OCI-LY7 (cell line): ENCODE measurements at regions not wholly inside any gene's neighbourhood (a gene's known extent, or its start where the extent isn't known, plus 50 kb on each side); places are given as distances from the start of the nearest gene placed in this dataset.

Experiments
- BruUV-seq: library from RNA; stranded (reverse); fragments of 400-500 nt; replicated peaks from 2 replicates; lab custom pipeline; 2021; lab: Mats Ljungman, UMichigan
- CTCF ChIA-PET: fragments of 300-600 bp; sonication (Branson Sonifier 250); formaldehyde crosslinking; loops from one replicate; lab custom pipeline; 2022; ENCODE audit warnings: antibody characterized with exemption; ENCODE audit not compliant: unreplicated experiment; lab: Charles Lee
- POLR2A ChIA-PET: fragments of 300-600 bp; sonication (Branson Sonifier 250); formaldehyde crosslinking; loops from one replicate; lab custom pipeline; 2022; ENCODE audit warnings: antibody characterized with exemption; lab: Charles Lee
- DNase-seq: peaks from one replicate; pipeline ENCODE4 v3.0.0-alpha.2; 2015; ENCODE audit warnings: low spot score
- H2AFZ ChIP-seq: fragments of 200-600 bp; sonication (generic), shearing (Covaris generic); 2 replicates; pipeline ENCODE4 v1.6.1; 2014; ENCODE audit warnings: mild to moderate bottlenecking, antibody characterized with exemption, low read length, moderate library complexity
- H3K27ac ChIP-seq: fragments of 200-600 bp; sonication (generic); 2 replicates; pipeline ENCODE4 v1.5.1; 2014; ENCODE audit warnings: mixed run types, low read depth, mild to moderate bottlenecking, moderate library complexity, low read length, inconsistent platforms; ENCODE audit not compliant: poor library complexity, severe bottlenecking
- H3K36me3 ChIP-seq: fragments of 200-600 bp; sonication (generic); 2 replicates; pipeline ENCODE4 v1.6.1; 2014; ENCODE audit warnings: mild to moderate bottlenecking, antibody characterized with exemption, low read length, moderate library complexity, mixed read lengths; ENCODE audit not compliant: insufficient read depth
- H3K4me1 ChIP-seq: fragments of 200-600 bp; sonication (generic); 2 replicates; pipeline ENCODE4 v1.5.1; 2014; ENCODE audit warnings: mild to moderate bottlenecking, low read length; ENCODE audit not compliant: insufficient read depth, poor library complexity, severe bottlenecking
- H3K4me2 ChIP-seq: fragments of 200-600 bp; sonication (generic); 2 replicates; pipeline ENCODE4 v1.6.1; 2014; ENCODE audit warnings: mild to moderate bottlenecking, low read length
- H3K4me3 ChIP-seq: fragments of 200-600 bp; sonication (generic); 2 replicates; pipeline ENCODE4 v1.5.1; 2014; ENCODE audit warnings: mild to moderate bottlenecking, low read depth, low read length; ENCODE audit not compliant: poor library complexity, severe bottlenecking
- H3K79me2 ChIP-seq: fragments of 200-600 bp; sonication (generic); 2 replicates; pipeline ENCODE4 v1.6.1; 2016; ENCODE audit warnings: low read depth, mild to moderate bottlenecking, low read length, moderate library complexity, mixed read lengths; ENCODE audit not compliant: insufficient read depth
- H3K9me2 ChIP-seq: fragments of 200-600 bp; sonication (generic); 2 replicates; pipeline ENCODE4 v1.6.1; 2016; ENCODE audit warnings: mild to moderate bottlenecking, low read length, mixed read lengths; ENCODE audit not compliant: insufficient read depth
- H3K9me3 ChIP-seq: fragments of 200-600 bp; sonication (generic); 2 replicates; pipeline ENCODE4 v1.6.1; 2014; ENCODE audit warnings: mild to moderate bottlenecking, mixed run types, low read length, mixed read lengths
- H4K20me1 ChIP-seq: fragments of 200-600 bp; sonication (generic); 2 replicates; pipeline ENCODE4 v1.6.1; 2014; ENCODE audit warnings: mild to moderate bottlenecking, antibody characterized with exemption, low read length, moderate library complexity, mixed read lengths; ENCODE audit not compliant: insufficient read depth
- CTCF ChIP-seq: fragments of 200-600 bp; sonication (generic); conservative IDR thresholded peaks from 2 replicates; pipeline ENCODE4 v1.5.1; 2014; ENCODE audit warnings: mild to moderate bottlenecking, antibody characterized with exemption, low read length, moderate library complexity, mixed read lengths
- EZH2phosphoT487 ChIP-seq: fragments of 200-600 bp; sonication (generic); IDR thresholded peaks from 2 replicates; pipeline ENCODE4 v1.6.1; 2018; ENCODE audit warnings: low read depth, borderline replicate concordance, mild to moderate bottlenecking, mixed run types, antibody characterized with exemption, low read length, moderate library complexity, mixed read lengths
- intact Hi-C: fragments of 100-400 bp; cut with micrococcal nuclease; formaldehyde crosslinking; loops from one replicate; pipeline ENCODE4 v1.10.0; 2022; ENCODE audit not compliant: unreplicated experiment

GRCh38 chr13:76632401-76633044, 253.7 kb downstream of the KCTD12 start:
- ChIA-PET POLR2A (interaction anchor here (0.7 kb wide), 1 partner anchor 11 kb away, joined by 4 read pairs; no protein-coding TSS in a partner anchor), CTCF (no interaction called here)
- no peak overlapping the region for H2AFZ ChIP-seq
- no peak overlapping the region for H3K27ac ChIP-seq
- BruUV-seq: no TSS peak
- intact Hi-C loops: no loop called here
- no peaks in the 10 kb centered on the region for H3K9me3 ChIP-seq
- TF ChIP-seq CTCF (no peak), EZH2phosphoT487 (no peak)
- H3K4me2 ChIP-seq: no peak overlapping the region
- no peaks in the 10 kb centered on the region for H3K79me2 ChIP-seq
- no peaks in the 10 kb centered on the region for H3K36me3 ChIP-seq
- H3K9me2 ChIP-seq: no peaks in the 10 kb centered on the region
- DNase-seq: no peak
- H4K20me1 ChIP-seq: no peaks in the 10 kb centered on the region
- H3K4me3 ChIP-seq: no peak overlapping the region
- no peaks in the 10 kb centered on the region for H3K4me1 ChIP-seq

- intact Hi-C loops: no loop called here
- BruUV-seq: no TSS peak
- H3K4me1 ChIP-seq: no peaks in the 10 kb centered on the region
- no peak overlapping the region for H2AFZ ChIP-seq
- ChIA-PET CTCF (interaction anchor here (0.6 kb wide), 1 partner anchor 255 kb away, joined by 4 read pairs; no protein-coding TSS in a partner anchor), POLR2A (interaction anchor here (0.7 kb wide), 1 partner anchor 15 kb away, joined by 3 read pairs; no protein-coding TSS in a partner anchor)
- H3K36me3 ChIP-seq: no peaks in the 10 kb centered on the region
- no peaks in the 10 kb centered on the region for H4K20me1 ChIP-seq
- no peaks in the 10 kb centered on the region for H3K9me2 ChIP-seq
- no peak for DNase-seq
- no peaks in the 10 kb centered on the region for H3K79me2 ChIP-seq
- TF ChIP-seq CTCF (no peak), EZH2phosphoT487 (no peak)
- H3K27ac ChIP-seq: no peak overlapping the region
- no peak overlapping the region for H3K4me2 ChIP-seq
- no peaks in the 10 kb centered on the region for H3K9me3 ChIP-seq
- H3K4me3 ChIP-seq: no peak overlapping the region
Measured at GRCh38 chr13:76630629-76631230, 255.5 kb downstream of the KCTD12 start.
